Activated CD8-positive, alpha-beta memory T cell treated with anti-CD3 and anti-CD28 coated beads for 24 hours (primary cell): ENCODE measurements at regions not wholly inside any gene's neighbourhood (a gene's known extent, or its start where the extent isn't known, plus 50 kb on each side); places are given as distances from the start of the nearest gene placed in this dataset.

Source experiments
- DNase-seq: peaks from one replicate; pipeline ENCODE4 v3.0.0-alpha.2; 2020

DNA sequence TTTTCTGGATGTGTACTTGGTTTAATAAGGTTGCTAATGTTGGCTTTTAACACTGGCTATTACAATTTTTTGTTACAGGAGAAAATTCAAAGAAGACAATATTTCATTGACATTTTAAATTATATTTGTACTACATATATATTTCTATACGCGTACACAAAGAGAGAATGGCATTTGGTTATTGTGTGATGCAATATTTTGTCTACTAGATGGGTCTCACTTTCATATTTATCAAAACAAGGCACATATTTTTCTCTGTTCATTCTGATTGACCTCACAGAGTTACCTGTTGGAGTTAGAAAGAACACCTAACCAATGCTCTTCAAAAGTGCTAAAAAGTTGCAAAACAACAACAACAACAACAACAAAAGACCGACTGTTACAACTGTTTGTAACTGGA lies 50.2 kb upstream of the VGLL3 start:
- no peak for DNase-seq
